ENCODE measurements at regions not wholly inside any gene's neighbourhood (a gene's known extent, or its start where the extent isn't known, plus 50 kb on each side); places are given as distances from the start of the nearest gene placed in this dataset.

- TF ChIP-seq CTCF (IDR thresholded peaks at IDR 0.05 in 8 of 11, conservative IDR thresholded peaks at IDR 0.05 in 3 of 11) (no peak), POLR2A (IDR thresholded peaks at IDR 0.05) (no peak), POLR2AphosphoS5 (IDR thresholded peaks at IDR 0.05) (no peak)
Observed at GRCh38 chr3:35393901-35394799, 245.2 kb upstream of the ARPP21 start.

All from spleen (tissue), 7 donors.